H1 (cell line): ENCODE measurements at regions not wholly inside any gene's neighbourhood (a gene's known extent, or its start where the extent isn't known, plus 50 kb on each side); places are given as distances from the start of the nearest gene placed in this dataset.

Experiments
- CHD1 ChIP-seq: IDR thresholded peaks from 2 replicates; pipeline ENCODE4 v1.6.1; 2012; ENCODE audit warnings: low read depth, low read length, improper control_type of control experiment
- CREB1 ChIP-seq: IDR thresholded peaks from 2 replicates; pipeline ENCODE4 v1.6.1; 2012; ENCODE audit warnings: inconsistent platforms
- POLR2AphosphoS5 ChIP-seq: IDR thresholded peaks from 2 replicates; pipeline ENCODE4 v1.6.1; 2011; ENCODE audit warnings: low read depth, low read length
- SP4 ChIP-seq: IDR thresholded peaks from 2 replicates; pipeline ENCODE4 v1.6.1; 2012; ENCODE audit warnings: low read length, inconsistent platforms
- TF ChIP-seq, protein P1 (sequence below): fragments of 300-600 bp; sonication (generic); IDR thresholded peaks from 2 replicates; pipeline ENCODE4 v1.7.1; 2012; ENCODE audit warnings: low read length, moderate library complexity, mild to moderate bottlenecking, inconsistent platforms; ENCODE audit not compliant: insufficient replicate concordance
- TF ChIP-seq, protein P2 (sequence below): IDR thresholded peaks from 2 replicates; pipeline ENCODE4 v1.6.1; 2012; ENCODE audit warnings: inconsistent platforms

DNA sequence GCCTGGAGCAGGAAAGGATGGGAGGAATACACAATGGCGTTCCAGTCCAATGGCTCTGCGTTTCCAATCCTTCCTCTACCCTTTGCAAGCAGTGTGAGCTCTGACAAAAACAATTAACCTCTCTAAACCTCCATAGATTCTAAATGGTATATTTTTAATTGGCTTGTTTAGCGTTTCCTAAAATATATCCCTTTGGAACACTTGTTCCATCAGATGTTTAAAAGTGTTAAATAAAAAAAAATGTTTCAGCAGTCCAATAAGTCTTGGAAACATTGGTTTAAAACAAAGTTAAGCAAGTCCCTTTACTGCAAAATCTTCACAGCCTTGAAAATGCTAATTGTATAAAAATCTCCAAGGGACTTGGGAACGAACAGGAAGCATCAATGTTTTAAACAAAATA is 432.3 kb upstream of the ARRDC4 start (continued):
- TF ChIP-seq, protein P1, sequence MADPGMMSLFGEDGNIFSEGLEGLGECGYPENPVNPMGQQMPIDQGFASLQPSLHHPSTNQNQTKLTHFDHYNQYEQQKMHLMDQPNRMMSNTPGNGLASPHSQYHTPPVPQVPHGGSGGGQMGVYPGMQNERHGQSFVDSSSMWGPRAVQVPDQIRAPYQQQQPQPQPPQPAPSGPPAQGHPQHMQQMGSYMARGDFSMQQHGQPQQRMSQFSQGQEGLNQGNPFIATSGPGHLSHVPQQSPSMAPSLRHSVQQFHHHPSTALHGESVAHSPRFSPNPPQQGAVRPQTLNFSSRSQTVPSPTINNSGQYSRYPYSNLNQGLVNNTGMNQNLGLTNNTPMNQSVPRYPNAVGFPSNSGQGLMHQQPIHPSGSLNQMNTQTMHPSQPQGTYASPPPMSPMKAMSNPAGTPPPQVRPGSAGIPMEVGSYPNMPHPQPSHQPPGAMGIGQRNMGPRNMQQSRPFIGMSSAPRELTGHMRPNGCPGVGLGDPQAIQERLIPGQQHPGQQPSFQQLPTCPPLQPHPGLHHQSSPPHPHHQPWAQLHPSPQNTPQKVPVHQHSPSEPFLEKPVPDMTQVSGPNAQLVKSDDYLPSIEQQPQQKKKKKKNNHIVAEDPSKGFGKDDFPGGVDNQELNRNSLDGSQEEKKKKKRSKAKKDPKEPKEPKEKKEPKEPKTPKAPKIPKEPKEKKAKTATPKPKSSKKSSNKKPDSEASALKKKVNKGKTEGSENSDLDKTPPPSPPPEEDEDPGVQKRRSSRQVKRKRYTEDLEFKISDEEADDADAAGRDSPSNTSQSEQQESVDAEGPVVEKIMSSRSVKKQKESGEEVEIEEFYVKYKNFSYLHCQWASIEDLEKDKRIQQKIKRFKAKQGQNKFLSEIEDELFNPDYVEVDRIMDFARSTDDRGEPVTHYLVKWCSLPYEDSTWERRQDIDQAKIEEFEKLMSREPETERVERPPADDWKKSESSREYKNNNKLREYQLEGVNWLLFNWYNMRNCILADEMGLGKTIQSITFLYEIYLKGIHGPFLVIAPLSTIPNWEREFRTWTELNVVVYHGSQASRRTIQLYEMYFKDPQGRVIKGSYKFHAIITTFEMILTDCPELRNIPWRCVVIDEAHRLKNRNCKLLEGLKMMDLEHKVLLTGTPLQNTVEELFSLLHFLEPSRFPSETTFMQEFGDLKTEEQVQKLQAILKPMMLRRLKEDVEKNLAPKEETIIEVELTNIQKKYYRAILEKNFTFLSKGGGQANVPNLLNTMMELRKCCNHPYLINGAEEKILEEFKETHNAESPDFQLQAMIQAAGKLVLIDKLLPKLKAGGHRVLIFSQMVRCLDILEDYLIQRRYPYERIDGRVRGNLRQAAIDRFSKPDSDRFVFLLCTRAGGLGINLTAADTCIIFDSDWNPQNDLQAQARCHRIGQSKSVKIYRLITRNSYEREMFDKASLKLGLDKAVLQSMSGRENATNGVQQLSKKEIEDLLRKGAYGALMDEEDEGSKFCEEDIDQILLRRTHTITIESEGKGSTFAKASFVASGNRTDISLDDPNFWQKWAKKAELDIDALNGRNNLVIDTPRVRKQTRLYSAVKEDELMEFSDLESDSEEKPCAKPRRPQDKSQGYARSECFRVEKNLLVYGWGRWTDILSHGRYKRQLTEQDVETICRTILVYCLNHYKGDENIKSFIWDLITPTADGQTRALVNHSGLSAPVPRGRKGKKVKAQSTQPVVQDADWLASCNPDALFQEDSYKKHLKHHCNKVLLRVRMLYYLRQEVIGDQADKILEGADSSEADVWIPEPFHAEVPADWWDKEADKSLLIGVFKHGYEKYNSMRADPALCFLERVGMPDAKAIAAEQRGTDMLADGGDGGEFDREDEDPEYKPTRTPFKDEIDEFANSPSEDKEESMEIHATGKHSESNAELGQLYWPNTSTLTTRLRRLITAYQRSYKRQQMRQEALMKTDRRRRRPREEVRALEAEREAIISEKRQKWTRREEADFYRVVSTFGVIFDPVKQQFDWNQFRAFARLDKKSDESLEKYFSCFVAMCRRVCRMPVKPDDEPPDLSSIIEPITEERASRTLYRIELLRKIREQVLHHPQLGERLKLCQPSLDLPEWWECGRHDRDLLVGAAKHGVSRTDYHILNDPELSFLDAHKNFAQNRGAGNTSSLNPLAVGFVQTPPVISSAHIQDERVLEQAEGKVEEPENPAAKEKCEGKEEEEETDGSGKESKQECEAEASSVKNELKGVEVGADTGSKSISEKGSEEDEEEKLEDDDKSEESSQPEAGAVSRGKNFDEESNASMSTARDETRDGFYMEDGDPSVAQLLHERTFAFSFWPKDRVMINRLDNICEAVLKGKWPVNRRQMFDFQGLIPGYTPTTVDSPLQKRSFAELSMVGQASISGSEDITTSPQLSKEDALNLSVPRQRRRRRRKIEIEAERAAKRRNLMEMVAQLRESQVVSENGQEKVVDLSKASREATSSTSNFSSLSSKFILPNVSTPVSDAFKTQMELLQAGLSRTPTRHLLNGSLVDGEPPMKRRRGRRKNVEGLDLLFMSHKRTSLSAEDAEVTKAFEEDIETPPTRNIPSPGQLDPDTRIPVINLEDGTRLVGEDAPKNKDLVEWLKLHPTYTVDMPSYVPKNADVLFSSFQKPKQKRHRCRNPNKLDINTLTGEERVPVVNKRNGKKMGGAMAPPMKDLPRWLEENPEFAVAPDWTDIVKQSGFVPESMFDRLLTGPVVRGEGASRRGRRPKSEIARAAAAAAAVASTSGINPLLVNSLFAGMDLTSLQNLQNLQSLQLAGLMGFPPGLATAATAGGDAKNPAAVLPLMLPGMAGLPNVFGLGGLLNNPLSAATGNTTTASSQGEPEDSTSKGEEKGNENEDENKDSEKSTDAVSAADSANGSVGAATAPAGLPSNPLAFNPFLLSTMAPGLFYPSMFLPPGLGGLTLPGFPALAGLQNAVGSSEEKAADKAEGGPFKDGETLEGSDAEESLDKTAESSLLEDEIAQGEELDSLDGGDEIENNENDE: no peak
- no peak for TF ChIP-seq POLR2AphosphoS5
- TF ChIP-seq, protein P2, sequence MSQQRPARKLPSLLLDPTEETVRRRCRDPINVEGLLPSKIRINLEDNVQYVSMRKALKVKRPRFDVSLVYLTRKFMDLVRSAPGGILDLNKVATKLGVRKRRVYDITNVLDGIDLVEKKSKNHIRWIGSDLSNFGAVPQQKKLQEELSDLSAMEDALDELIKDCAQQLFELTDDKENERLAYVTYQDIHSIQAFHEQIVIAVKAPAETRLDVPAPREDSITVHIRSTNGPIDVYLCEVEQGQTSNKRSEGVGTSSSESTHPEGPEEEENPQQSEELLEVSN: no peak
- TF ChIP-seq SP4: no peak
- no peak for TF ChIP-seq CHD1
- no peak for TF ChIP-seq CREB1
